Osteoblast (primary cell): ENCODE measurements at regions not wholly inside any gene's neighbourhood (a gene's known extent, or its start where the extent isn't known, plus 50 kb on each side); places are given as distances from the start of the nearest gene placed in this dataset.
A peak's percentile ranks its signal among the peaks of the same experiment; 100 is the strongest.

Experiments
- DNase-seq: peaks from one replicate; pipeline ENCODE4 v3.0.0; 2011; ENCODE audit warnings: low spot score, mixed read lengths; ENCODE audit not compliant: insufficient read length; ENCODE audit errors: missing footprints
- H2AFZ ChIP-seq: 2 replicates; pipeline ENCODE4 v1.6.0; 2011; ENCODE audit warnings: mild to moderate bottlenecking, low read length
- H3K27ac ChIP-seq: 2 replicates; pipeline ENCODE4 v1.5.1; 2011; ENCODE audit warnings: mild to moderate bottlenecking, low read depth, low read length, moderate library complexity
- H3K27me3 ChIP-seq: 2 replicates; pipeline ENCODE4 v1.6.0; 2012; ENCODE audit warnings: mild to moderate bottlenecking, control low read depth, inconsistent platforms, low read length, moderate library complexity; ENCODE audit not compliant: insufficient read depth
- H3K36me3 ChIP-seq: 2 replicates; pipeline ENCODE4 v1.5.1; 2011; ENCODE audit warnings: mild to moderate bottlenecking, low read length, control low read depth, moderate library complexity; ENCODE audit not compliant: insufficient read depth
- H3K4me1 ChIP-seq: 2 replicates; pipeline ENCODE4 v1.5.1; 2011; ENCODE audit warnings: mild to moderate bottlenecking, low read length, control low read depth, moderate library complexity; ENCODE audit not compliant: insufficient read depth
- H3K4me2 ChIP-seq: 2 replicates; pipeline ENCODE4 v1.6.0; 2011; ENCODE audit warnings: mild to moderate bottlenecking, low read length; ENCODE audit not compliant: insufficient read depth
- H3K4me3 ChIP-seq: fragments of 200-600 bp; sonication (generic); 3 replicates; pipeline ENCODE4 v1.5.1; 2012; ENCODE audit warnings: mild to moderate bottlenecking, low read length, inconsistent platforms; ENCODE audit not compliant: insufficient read depth
- H3K79me2 ChIP-seq: 2 replicates; pipeline ENCODE4 v1.6.0; 2012; ENCODE audit warnings: mild to moderate bottlenecking, low read length, control low read depth, inconsistent platforms; ENCODE audit not compliant: insufficient read depth
- H3K9me3 ChIP-seq: 2 replicates; pipeline ENCODE4 v1.5.1; 2011; ENCODE audit warnings: low read depth, low read length, control low read depth
- H4K20me1 ChIP-seq: 2 replicates; pipeline ENCODE4 v1.6.0; 2012; ENCODE audit warnings: mild to moderate bottlenecking, low read length, control low read depth; ENCODE audit not compliant: insufficient read depth
- TF ChIP-seq, protein P1 (sequence below): IDR thresholded peaks from 2 replicates; pipeline ENCODE4 v1.5.1; 2011; ENCODE audit warnings: mild to moderate bottlenecking, low read depth, low read length, moderate library complexity; ENCODE audit errors: extremely low read depth

DNA sequence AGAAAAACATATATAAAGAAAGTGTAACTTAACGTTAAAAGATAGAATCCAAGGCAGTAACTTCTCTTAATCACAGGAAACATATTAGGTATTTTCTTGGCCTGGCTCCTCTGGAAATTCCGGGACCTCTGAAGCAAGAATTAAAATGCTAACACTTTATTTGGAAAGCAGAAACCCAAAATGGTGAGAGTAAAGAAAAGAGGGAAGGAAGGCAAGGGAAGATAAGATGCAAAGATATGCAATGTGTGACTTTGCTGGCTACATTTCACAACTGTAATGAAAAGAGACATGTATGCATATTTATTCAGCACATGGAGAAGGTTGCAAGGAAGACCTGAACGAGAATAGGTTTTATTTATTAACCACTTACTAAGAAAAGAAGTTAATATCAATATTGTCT lies 372.5 kb downstream of the TBL1XR1 start:
- no peak overlapping the region for H3K4me3 ChIP-seq
- no peaks in the 10 kb centered on the region for H3K36me3 ChIP-seq
- TF ChIP-seq, protein P1, sequence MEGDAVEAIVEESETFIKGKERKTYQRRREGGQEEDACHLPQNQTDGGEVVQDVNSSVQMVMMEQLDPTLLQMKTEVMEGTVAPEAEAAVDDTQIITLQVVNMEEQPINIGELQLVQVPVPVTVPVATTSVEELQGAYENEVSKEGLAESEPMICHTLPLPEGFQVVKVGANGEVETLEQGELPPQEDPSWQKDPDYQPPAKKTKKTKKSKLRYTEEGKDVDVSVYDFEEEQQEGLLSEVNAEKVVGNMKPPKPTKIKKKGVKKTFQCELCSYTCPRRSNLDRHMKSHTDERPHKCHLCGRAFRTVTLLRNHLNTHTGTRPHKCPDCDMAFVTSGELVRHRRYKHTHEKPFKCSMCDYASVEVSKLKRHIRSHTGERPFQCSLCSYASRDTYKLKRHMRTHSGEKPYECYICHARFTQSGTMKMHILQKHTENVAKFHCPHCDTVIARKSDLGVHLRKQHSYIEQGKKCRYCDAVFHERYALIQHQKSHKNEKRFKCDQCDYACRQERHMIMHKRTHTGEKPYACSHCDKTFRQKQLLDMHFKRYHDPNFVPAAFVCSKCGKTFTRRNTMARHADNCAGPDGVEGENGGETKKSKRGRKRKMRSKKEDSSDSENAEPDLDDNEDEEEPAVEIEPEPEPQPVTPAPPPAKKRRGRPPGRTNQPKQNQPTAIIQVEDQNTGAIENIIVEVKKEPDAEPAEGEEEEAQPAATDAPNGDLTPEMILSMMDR: no peak
- H3K4me1 ChIP-seq: no peaks in the 10 kb centered on the region
- no peak for DNase-seq
- H3K9me3 ChIP-seq: no peaks in the 10 kb centered on the region
- no peaks in the 10 kb centered on the region for H4K20me1 ChIP-seq
- no peaks in the 10 kb centered on the region for H3K27me3 ChIP-seq
- no peak overlapping the region for H3K27ac ChIP-seq
- no peak overlapping the region for H2AFZ ChIP-seq
- H3K4me2 ChIP-seq: no peak overlapping the region
- no peaks in the 10 kb centered on the region for H3K79me2 ChIP-seq

GRCh38 chr3:176820764-176821163 lies 376.5 kb downstream of the TBL1XR1 start:
- H3K27ac ChIP-seq: no peak overlapping the region
- no peak overlapping the region for H3K4me3 ChIP-seq
- no peaks in the 10 kb centered on the region for H3K79me2 ChIP-seq
- H4K20me1 ChIP-seq: no peaks in the 10 kb centered on the region
- H3K4me1 ChIP-seq: no peaks in the 10 kb centered on the region
- H3K9me3 ChIP-seq: no peaks in the 10 kb centered on the region
- H3K4me2 ChIP-seq: no peak overlapping the region
- TF ChIP-seq, protein P1: no peak
- no peak for DNase-seq
- no peaks in the 10 kb centered on the region for H3K36me3 ChIP-seq
- no peak overlapping the region for H2AFZ ChIP-seq
- H3K27me3 ChIP-seq: no peaks in the 10 kb centered on the region

- H3K79me2 ChIP-seq: no peaks in the 10 kb centered on the region
- no peak overlapping the region for H3K4me3 ChIP-seq
- DNase-seq: no peak
- H3K9me3 ChIP-seq: no peaks in the 10 kb centered on the region
- H3K27me3 ChIP-seq: no peaks in the 10 kb centered on the region
- H3K27ac ChIP-seq: no peak overlapping the region
- H3K4me2 ChIP-seq: no peak overlapping the region
- no peaks in the 10 kb centered on the region for H3K36me3 ChIP-seq
- no peak overlapping the region for H2AFZ ChIP-seq
- no peaks in the 10 kb centered on the region for H3K4me1 ChIP-seq
- H4K20me1 ChIP-seq: no peaks in the 10 kb centered on the region
- TF ChIP-seq, protein P1: no peak
Measured at GRCh38 chr3:176816937-176817336, 380.3 kb downstream of the TBL1XR1 start.

- H3K4me1 ChIP-seq: no peaks in the 10 kb centered on the region
- H3K4me2 ChIP-seq: peak overlapping the region; percentile 50
- H3K27me3 ChIP-seq: no peaks in the 10 kb centered on the region
- peak; percentile 73 for DNase-seq
- H3K27ac ChIP-seq: no peak overlapping the region
- no peaks in the 10 kb centered on the region for H4K20me1 ChIP-seq
- H3K9me3 ChIP-seq: no peaks in the 10 kb centered on the region
- TF ChIP-seq, protein P1: peak; percentile 65
- H3K4me3 ChIP-seq: no peak overlapping the region
- H3K36me3 ChIP-seq: no peaks in the 10 kb centered on the region
- H2AFZ ChIP-seq: peak overlapping the region; percentile 71
- no peaks in the 10 kb centered on the region for H3K79me2 ChIP-seq
Measured at GRCh38 chr3:176814285-176814684, 383.0 kb downstream of the TBL1XR1 start.
